Activated T-helper 17 cell treated with anti-CD3 and anti-CD28 coated beads, Interleukin-2, amount 50 U/mL, for 72 hours (primary cell): ENCODE measurements at regions not wholly inside any gene's neighbourhood (a gene's known extent, or its start where the extent isn't known, plus 50 kb on each side); places are given as distances from the start of the nearest gene placed in this dataset.

Source experiments
- ATAC-seq: fragments of 150-1000 bp; cut with Tn5 transposase; replicated peaks from 2 replicates; pipeline ENCODE4 v1.10.0; 2021; ENCODE audit warnings: mild to moderate bottlenecking, moderate library complexity
- H3K27ac Mint-ChIP-seq: one replicate; pipeline ENCODE4 v1.8.0; 2022; ENCODE audit warnings: mixed read lengths
- H3K27me3 Mint-ChIP-seq: one replicate; pipeline ENCODE4 v1.8.0; 2022; ENCODE audit warnings: mixed read lengths
- H3K36me3 Mint-ChIP-seq: one replicate; pipeline ENCODE4 v1.8.0; 2022; ENCODE audit warnings: low read depth, mild to moderate bottlenecking, mixed read lengths
- H3K4me1 Mint-ChIP-seq: one replicate; pipeline ENCODE4 v1.8.0; 2022; ENCODE audit warnings: mixed read lengths
- H3K4me3 Mint-ChIP-seq: one replicate; pipeline ENCODE4 v1.8.0; 2022; ENCODE audit warnings: mild to moderate bottlenecking, mixed read lengths
- H3K9me3 Mint-ChIP-seq: one replicate; pipeline ENCODE4 v1.8.0; 2022; ENCODE audit warnings: mixed read lengths

DNA sequence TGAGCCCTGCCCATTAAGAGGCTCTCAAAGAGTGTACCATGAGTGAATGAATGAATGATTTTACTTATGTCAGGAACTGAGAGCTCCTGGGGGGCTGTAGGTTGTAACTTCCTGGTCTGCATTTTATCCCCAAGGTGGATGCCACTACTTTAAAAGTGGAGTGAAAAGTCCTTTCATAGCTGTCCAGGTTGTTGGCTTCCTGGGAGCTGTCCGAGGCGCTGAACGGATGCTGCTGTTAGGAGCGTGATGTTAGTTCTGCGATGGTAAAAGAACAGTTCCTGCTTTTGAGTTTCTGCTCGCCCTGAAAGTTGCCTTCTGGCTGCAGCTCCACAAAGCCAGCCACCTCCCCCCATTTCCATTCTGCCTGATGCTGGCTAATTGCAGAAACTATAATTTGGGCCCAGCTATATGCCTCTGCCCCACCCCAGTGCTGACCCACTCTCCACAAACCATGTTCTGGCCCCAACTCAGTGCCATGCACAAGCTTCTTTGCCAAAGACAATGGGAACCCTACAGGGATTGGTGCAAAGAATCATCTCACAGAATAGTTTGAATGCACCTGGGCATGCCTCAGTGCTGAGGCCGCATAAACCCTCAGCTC lies 330.9 kb upstream of the CDH4 start:
- Mint-ChIP-seq H3K27me3 (no peaks in the 10 kb centered on the region), H3K36me3 (no peaks in the 10 kb centered on the region), H3K27ac (no peak overlapping the region), H3K9me3 (peaks cover 4% of the 10 kb centered on the region), H3K4me1 (no peaks in the 10 kb centered on the region), H3K4me3 (no peak overlapping the region)
- no peak for ATAC-seq

DNA sequence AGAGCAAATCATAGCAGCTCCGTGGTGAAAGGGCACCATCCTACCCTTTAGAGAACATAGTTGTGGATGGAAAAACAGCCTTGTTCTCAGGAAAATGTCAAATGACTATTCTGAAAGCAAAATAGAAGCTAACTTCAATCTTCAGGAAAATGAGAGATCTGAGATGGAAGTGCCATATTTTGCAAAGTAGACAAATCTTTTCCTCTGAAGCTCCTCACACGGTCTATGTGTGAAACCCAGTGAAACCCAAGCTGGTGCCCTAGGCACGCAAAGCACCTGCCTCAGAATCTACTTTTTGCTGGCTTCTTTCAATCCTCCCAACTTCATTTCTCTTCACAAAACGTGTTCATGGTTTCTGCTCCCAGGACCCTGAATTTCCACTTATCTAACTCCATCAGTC lies 325.2 kb upstream of the CDH4 start:
- Mint-ChIP-seq H3K27ac (no peak overlapping the region), H3K27me3 (peaks cover 5% of the 10 kb centered on the region), H3K36me3 (no peaks in the 10 kb centered on the region), H3K4me3 (no peak overlapping the region), H3K9me3 (no peaks in the 10 kb centered on the region), H3K4me1 (no peaks in the 10 kb centered on the region)
- no peak for ATAC-seq

DNA sequence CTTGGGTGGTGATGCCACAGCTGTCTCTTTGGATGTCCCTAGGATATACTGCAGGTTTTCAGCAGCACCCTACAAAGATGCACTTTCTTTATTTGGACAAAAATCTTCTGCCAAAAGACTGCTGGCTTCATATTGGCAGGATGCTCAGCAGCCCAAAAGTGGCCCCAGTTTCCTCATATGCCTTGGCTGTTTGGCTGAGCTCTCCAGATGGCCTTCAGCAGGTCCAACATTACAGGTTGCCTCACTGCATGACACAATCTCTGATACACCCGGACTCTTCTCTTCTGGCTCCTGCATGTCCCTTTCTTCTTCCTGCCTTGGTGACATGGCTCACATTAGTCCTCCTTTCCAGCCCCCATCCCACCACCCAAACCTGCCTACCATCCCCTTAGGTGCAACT lies 323.7 kb upstream of the CDH4 start:
- Mint-ChIP-seq H3K4me3 (no peak overlapping the region), H3K4me1 (no peaks in the 10 kb centered on the region), H3K27me3 (peaks cover 8% of the 10 kb centered on the region), H3K9me3 (no peaks in the 10 kb centered on the region), H3K36me3 (no peaks in the 10 kb centered on the region), H3K27ac (no peak overlapping the region)
- ATAC-seq: no peak

DNA sequence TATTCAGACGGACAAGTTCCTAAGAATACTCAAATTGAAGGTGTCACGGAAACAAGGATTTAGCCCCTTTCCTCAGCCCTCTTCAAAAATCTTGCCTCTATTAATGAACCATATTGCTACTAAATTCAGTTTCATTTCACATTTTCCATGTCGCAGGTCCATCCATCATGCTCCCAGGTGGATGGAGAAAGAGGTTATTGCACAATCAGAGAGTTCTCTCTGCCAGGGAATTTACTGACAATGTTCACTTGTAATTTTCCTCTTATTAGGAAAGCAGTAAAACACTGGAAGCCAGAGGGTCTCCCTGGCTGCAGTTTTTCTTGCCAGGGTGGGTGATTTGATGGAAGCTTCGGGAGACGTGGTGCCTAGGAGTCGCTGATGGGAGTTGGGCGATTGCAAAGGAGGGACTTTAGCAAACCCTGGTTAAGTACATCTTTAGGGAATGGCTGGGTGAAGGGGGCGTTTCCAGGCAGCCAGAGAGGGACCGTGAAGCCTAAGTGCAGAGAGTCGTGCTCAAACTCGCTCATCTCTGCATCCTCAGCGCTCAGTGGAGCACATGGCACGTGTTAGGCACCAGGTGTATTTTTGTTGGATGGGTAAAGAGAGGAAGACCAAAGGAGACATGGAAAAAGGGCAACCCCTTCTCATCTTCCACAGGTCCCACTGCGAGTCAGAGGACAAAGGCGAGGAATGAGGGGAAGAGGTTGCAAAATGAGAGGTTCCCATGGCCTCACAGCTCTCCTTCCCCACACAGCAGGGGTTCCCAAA lies 321.9 kb upstream of the CDH4 start:
- no peaks in the 10 kb centered on the region for H3K4me1 Mint-ChIP-seq
- peaks cover 8% of the 10 kb centered on the region for H3K27me3 Mint-ChIP-seq
- H3K27ac Mint-ChIP-seq: no peak overlapping the region
- no peak for ATAC-seq
- H3K4me3 Mint-ChIP-seq: no peak overlapping the region
- H3K9me3 Mint-ChIP-seq: no peaks in the 10 kb centered on the region
- H3K36me3 Mint-ChIP-seq: no peaks in the 10 kb centered on the region

DNA sequence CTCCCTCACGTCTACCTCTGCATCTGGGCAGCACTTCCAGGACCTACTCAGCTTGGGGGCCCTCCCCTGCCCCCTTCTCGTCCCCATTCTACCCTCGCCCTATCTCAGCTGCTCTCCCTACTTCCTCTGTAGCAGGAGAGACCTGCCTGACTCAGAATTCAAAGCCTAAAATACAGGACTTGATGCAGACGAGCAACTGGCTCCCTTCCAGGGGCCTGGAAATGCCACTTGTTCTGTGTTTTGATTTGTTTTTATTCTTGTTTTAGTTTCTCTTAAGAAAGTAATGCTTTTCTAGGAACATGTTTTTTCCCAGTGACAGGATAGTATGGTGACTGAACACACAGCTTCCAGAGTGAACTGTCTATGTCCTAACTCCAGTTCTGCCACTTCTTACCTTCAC lies 320.4 kb upstream of the CDH4 start:
- Mint-ChIP-seq H3K27me3 (peaks cover 9% of the 10 kb centered on the region), H3K9me3 (no peaks in the 10 kb centered on the region), H3K27ac (no peak overlapping the region), H3K4me3 (no peak overlapping the region), H3K36me3 (no peaks in the 10 kb centered on the region), H3K4me1 (no peaks in the 10 kb centered on the region)
- ATAC-seq: no peak

DNA sequence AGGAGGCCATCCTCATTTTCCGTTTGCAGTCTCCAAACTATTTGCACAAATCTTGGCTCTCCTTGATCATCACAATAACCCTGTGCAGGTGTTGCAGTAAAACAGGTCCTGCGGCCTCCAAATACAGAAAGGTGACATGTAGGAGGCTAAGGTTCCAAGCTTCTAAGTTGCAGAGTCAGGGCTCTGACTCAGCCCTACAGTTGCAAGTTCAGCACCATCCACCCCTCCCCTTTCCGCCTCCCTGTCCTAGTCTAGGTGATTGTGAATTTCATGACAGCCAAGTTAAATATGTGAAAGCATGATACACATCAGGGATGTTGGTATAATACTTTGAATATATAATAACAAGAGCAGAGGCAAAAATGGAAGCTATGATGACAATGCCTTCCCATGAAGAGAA lies 317.3 kb upstream of the CDH4 start:
- H3K27me3 Mint-ChIP-seq: peaks cover 11% of the 10 kb centered on the region
- no peaks in the 10 kb centered on the region for H3K36me3 Mint-ChIP-seq
- no peak overlapping the region for H3K4me3 Mint-ChIP-seq
- no peaks in the 10 kb centered on the region for H3K9me3 Mint-ChIP-seq
- no peak for ATAC-seq
- H3K4me1 Mint-ChIP-seq: no peaks in the 10 kb centered on the region
- no peak overlapping the region for H3K27ac Mint-ChIP-seq

DNA sequence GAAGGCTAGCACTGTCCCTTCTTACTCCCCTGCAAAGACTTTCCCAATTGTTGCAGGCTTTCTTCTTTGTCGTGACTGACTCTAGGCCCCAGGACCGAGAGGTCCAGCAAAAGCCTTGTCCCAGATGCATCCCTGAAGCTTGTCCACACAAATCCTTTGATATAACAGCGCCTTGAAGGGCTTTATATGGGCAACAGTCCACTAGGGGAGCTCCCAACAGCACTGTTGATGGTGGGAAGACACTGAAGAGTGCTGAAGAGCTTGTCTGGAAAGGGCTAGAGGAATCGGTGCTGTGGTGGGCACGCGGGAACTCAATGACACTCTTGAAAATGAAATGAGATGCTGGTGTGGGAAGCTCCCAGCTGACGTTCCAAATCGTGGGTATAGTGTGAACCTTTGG lies 316.1 kb upstream of the CDH4 start:
- no peaks in the 10 kb centered on the region for H3K36me3 Mint-ChIP-seq
- H3K4me3 Mint-ChIP-seq: no peak overlapping the region
- no peaks in the 10 kb centered on the region for H3K9me3 Mint-ChIP-seq
- no peaks in the 10 kb centered on the region for H3K4me1 Mint-ChIP-seq
- H3K27ac Mint-ChIP-seq: no peak overlapping the region
- ATAC-seq: no peak
- H3K27me3 Mint-ChIP-seq: peaks cover 6% of the 10 kb centered on the region

DNA sequence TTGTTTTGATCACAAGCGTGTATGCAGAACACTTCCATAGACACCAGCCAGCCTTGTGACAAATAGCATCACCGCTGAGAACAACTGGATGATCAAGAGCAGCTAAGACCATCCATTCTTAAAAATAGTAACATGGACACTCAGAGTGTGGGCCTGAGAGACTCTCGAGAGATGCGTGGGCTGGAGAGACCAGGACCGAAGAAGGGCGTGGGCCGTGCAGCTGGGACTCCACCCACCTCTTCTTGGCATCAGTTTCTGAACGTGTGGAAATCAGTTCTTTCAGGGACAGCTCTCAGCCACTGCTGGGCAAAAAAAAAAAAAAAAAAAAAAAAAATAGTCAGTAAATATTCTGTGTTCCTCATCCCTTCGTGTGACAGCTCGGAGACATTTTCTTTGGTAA lies 314.5 kb upstream of the CDH4 start:
- Mint-ChIP-seq H3K9me3 (no peaks in the 10 kb centered on the region), H3K4me1 (no peaks in the 10 kb centered on the region), H3K27me3 (peaks cover 4% of the 10 kb centered on the region), H3K36me3 (no peaks in the 10 kb centered on the region), H3K27ac (no peak overlapping the region), H3K4me3 (no peak overlapping the region)
- ATAC-seq: no peak

DNA sequence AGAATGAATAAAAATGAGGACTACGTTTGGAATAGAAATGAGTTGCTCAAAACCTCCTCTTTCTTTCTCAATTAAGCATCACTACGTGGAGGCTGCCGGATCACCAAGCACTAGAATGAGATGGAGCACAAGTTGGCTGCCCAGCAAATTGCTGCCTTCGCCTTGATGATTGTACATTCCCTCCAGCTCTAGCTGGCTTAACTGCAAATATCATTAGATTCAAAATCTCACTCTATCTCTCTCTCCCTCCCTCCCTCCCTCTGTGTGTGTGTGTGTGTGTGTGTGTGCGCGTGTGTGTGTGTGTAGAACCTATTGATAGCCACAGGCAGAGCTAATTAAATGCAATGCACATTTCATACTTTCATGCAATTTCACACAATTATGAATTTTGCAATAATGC lies 310.7 kb upstream of the CDH4 start:
- no peak for ATAC-seq
- H3K27me3 Mint-ChIP-seq: peaks cover 6% of the 10 kb centered on the region
- no peak overlapping the region for H3K27ac Mint-ChIP-seq

DNA sequence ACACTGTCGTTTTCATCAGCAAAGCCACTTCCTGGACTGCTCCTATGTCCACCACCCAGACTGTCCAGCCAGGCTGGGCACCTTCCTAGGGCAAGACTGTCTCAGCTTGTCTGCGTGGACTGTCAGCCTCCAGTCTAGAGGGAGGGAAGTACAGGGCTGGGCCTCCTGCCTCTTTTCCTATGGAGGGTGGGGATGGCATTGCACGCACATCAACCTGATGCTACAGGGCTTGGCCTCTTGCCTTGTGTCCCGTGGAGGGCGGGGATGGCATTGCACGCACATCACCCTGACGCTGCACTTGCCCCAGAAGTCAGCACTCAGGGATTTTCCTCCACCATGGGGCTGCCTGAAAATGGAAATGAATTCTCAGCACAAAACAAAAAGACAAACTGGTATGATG lies 304.2 kb upstream of the CDH4 start:
- no peak for ATAC-seq
- H3K27me3 Mint-ChIP-seq: peaks cover 7% of the 10 kb centered on the region
- no peak overlapping the region for H3K27ac Mint-ChIP-seq
- H3K9me3 Mint-ChIP-seq: peaks cover 4% of the 10 kb centered on the region
- no peaks in the 10 kb centered on the region for H3K36me3 Mint-ChIP-seq
- H3K4me3 Mint-ChIP-seq: no peak overlapping the region
- H3K4me1 Mint-ChIP-seq: peaks cover 4% of the 10 kb centered on the region

More for the DNA sequence above, 310.7 kb upstream of the CDH4 start:
- Mint-ChIP-seq H3K4me1 (no peaks in the 10 kb centered on the region), H3K9me3 (no peaks in the 10 kb centered on the region), H3K36me3 (no peaks in the 10 kb centered on the region), H3K4me3 (no peak overlapping the region)

DNA sequence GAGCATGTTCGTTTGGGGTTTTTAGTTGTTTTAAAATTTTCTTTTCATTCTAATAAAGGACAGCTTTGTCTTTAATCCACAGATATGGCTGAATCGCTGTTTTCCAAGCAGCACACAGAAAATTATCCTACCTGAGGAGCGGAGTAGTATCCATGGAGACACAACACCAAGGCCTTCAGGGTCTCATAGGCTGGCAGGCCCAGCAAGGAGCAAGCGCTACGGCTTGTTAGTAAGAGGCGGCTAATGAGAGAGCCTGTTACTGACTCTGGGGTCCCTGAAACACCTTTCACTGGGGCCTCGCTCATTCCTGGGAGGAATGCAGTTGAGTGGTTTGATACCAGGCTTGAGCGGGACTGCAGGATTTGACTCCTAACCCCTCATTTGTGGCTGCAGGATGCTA lies 303.8 kb upstream of the CDH4 start:
- Mint-ChIP-seq H3K4me1 (peaks cover 4% of the 10 kb centered on the region), H3K4me3 (no peak overlapping the region), H3K27me3 (peaks cover 7% of the 10 kb centered on the region), H3K9me3 (peaks cover 4% of the 10 kb centered on the region), H3K27ac (no peak overlapping the region), H3K36me3 (no peaks in the 10 kb centered on the region)
- no peak for ATAC-seq

DNA sequence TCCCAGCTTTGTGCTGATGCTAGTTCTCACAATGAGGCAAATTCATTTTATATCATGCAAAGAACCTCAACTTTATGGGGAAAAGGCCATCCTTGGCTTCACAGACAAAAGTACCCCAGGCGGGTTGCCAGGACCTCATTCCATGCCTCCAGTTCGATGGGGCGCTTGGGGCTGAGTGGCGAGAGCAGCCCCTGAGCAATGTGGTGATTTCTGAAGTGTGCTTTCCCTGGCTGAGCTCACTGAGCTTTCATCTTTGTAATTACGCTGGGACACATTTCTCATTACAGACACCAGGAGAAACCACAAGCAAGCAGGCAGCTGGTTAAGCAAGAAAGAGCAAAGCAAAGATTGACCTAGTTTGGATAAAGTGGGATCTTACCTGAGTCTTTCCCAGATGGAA lies 301.5 kb upstream of the CDH4 start:
- ATAC-seq: no peak
- H3K27ac Mint-ChIP-seq: no peak overlapping the region
- peaks cover 4% of the 10 kb centered on the region for H3K4me1 Mint-ChIP-seq
- H3K9me3 Mint-ChIP-seq: peaks cover 4% of the 10 kb centered on the region
- H3K4me3 Mint-ChIP-seq: no peak overlapping the region
- no peaks in the 10 kb centered on the region for H3K36me3 Mint-ChIP-seq
- H3K27me3 Mint-ChIP-seq: peaks cover 3% of the 10 kb centered on the region

DNA sequence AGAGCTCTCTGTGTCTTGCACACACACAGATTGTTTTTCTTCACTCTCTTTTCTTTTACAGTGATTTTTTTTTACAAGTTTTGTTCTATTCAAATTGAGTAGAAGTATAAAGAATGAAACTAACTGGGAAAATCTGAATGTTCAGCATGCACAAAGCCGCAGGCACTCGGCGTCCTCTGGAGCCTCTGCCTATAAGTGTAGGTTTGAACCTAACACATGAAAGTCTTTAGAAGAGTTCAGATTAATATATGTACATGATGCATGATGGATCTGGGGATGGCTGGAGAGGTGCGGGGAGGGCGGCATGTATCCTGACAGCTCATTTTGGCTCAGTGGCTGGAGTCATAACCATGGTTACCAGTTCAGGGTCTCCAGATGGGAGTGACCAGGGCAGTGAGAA lies 301.1 kb upstream of the CDH4 start:
- no peak overlapping the region for H3K4me3 Mint-ChIP-seq
- H3K4me1 Mint-ChIP-seq: peaks cover 4% of the 10 kb centered on the region
- peaks cover 4% of the 10 kb centered on the region for H3K9me3 Mint-ChIP-seq
- no peak for ATAC-seq
- no peak overlapping the region for H3K27ac Mint-ChIP-seq
- no peaks in the 10 kb centered on the region for H3K36me3 Mint-ChIP-seq
- peaks cover 3% of the 10 kb centered on the region for H3K27me3 Mint-ChIP-seq

DNA sequence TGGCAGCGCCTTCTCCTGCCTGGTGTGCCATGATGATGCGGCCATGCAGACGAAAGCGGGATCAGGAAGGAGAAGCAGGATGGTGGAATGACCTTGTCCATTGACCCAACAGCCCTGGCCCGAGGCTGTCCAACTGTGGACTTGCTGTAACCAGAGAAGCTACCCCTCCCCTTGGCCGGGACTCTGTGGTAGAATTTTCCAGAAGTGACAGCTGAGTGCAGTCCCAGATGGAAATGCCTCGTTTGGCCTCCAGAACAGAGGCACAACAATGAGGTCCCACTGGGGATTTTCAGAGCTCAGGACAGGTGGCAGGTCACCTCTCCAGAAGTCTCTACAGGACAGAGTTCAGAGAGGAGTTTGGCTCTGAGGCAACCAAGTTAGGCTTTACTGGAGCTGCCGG lies 299.2 kb upstream of the CDH4 start:
- Mint-ChIP-seq H3K27me3 (peaks cover 3% of the 10 kb centered on the region), H3K27ac (no peak overlapping the region), H3K36me3 (no peaks in the 10 kb centered on the region), H3K4me1 (peaks cover 4% of the 10 kb centered on the region), H3K4me3 (no peak overlapping the region), H3K9me3 (peaks cover 4% of the 10 kb centered on the region)
- no peak for ATAC-seq

DNA sequence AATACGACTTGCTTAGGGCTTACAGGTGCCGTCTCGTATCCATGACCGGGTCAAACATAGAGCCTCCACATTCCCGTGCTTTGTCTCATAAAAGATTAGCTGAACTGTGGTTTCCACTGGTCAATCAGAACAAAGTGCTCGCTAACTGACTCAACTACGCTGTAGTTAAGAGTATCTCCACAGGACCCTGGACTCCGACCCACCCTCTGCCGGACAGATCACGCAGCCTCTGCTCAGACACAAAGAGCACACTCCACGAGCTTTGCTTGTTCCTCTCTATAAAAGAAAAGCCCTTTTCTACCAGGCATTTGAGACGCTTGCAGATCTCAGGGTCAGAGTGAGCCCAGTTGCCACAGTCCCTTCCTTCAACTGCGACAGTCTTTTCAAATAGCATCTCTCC lies 298.7 kb upstream of the CDH4 start:
- no peaks in the 10 kb centered on the region for H3K36me3 Mint-ChIP-seq
- H3K9me3 Mint-ChIP-seq: peaks cover 4% of the 10 kb centered on the region
- H3K27me3 Mint-ChIP-seq: peaks cover 3% of the 10 kb centered on the region
- ATAC-seq: no peak
- no peak overlapping the region for H3K27ac Mint-ChIP-seq
- H3K4me1 Mint-ChIP-seq: peaks cover 4% of the 10 kb centered on the region
- H3K4me3 Mint-ChIP-seq: no peak overlapping the region
